EH (cell line): ENCODE measurements at regions not wholly inside any gene's neighbourhood (a gene's known extent, or its start where the extent isn't known, plus 50 kb on each side); places are given as distances from the start of the nearest gene placed in this dataset.

ENCODE experiments used
- DNase-seq: peaks from one replicate; pipeline ENCODE4 v3.0.0-alpha.2; 2015; ENCODE audit warnings: low read depth

DNA sequence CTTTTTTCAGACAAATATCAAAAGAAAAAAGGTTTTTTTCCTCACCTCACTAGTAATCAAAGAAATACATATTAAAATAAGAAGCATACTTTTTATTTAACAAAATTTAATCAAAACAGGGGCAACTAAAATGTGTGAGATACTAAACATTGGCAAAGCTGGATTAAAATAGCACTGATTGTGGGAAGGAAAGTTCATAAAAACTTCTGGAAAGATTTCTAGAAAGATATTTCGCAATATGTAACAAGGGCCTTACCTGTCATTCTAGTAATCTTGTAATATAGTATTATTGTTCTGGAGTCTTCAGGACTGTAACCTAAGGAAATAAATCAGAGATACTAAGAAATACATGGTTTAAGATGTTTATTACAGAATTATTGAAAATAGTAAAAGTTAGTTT lies 482.5 kb downstream of the SUCLA2 start:
- no peak for DNase-seq

DNA sequence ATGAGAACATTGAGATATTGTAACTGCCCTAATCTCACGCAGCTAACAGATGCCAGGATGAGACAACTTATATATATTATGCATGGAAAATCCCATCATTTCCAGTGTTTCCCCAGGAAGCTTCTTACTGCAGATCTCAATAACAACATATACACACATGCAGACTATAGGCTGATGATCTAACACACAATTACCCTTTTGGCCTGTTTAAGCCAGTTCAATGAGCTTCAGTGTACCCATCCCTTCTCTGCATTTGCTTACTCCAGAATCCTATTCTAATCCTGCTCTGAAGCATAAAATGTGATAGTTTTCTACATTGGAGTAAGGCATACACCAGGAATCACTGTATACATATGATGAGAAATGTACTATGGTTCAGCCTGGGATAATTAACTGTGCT lies 489.4 kb downstream of the SUCLA2 start:
- no peak for DNase-seq

DNA sequence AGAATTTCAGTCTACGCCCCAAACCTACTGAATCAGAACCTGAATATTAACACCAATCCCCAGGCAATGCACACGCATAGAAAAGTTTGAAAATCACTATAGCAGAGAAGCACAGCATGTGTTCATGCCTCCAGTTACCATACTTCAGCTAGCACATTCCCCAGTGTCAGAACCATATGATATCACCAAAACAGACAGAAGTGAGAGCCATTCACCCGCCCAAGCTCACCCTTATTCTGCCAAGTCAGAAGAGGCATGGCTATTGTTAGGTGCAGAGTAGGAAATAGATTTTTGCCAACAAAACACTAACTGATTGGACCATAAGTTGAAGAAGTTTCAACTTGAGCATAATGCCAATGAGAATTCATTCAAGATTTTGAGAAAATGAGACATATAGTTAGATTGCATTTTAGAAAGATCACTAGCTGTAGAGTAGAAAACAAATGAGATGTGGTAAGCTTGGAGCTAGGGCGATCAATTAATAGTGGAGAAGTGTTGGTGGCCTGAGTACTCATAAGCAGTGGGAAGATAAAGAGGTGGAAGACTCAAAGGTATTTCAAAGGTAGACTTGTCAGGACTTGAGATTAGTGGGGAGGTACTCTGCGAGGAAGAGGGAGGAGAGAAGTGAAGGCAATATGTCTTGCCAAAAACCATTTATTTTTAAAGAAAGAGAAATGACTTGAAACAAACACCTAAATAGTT lies 492.4 kb downstream of the SUCLA2 start:
- DNase-seq, result no peak

DNA sequence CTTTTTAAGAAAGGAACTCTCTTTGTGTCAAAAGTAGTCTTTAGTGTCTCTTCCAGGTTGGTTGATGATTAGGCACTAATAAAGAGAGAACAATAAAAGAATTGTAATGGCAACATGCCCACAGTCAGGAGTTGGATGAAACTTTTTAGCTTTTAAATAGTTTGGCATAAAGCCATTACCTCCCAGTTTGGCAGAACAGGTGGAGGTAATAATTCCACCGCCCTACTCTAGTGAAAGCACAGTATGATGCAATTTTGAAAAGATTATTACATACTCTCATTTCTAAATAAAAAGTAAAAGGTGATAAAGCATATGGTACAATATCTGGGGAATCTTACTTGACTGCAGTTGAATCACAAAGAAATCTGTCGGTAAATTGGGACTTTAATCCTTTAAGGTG lies 497.6 kb downstream of the SUCLA2 start:
- DNase-seq, result no peak

DNA sequence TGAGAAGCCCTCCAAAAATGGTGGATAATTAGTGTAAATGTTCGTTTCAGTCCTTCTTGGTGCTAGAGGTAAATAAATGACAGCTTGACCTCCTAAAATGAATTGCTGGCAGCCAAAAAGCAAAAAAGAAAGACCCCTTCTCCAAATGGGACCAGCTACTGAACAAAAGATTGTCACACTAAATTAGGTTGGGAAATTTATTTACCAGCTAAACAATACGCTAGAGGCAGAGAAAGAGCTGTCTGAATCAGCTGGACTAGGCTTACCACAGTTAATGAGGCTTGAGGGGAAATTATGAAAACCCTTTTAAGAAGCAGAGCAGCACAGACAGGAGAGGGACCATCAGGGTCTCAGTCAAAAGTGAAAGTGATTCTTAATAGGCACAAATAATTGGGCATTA lies 498.9 kb downstream of the SUCLA2 start:
- DNase-seq, result no peak

DNA sequence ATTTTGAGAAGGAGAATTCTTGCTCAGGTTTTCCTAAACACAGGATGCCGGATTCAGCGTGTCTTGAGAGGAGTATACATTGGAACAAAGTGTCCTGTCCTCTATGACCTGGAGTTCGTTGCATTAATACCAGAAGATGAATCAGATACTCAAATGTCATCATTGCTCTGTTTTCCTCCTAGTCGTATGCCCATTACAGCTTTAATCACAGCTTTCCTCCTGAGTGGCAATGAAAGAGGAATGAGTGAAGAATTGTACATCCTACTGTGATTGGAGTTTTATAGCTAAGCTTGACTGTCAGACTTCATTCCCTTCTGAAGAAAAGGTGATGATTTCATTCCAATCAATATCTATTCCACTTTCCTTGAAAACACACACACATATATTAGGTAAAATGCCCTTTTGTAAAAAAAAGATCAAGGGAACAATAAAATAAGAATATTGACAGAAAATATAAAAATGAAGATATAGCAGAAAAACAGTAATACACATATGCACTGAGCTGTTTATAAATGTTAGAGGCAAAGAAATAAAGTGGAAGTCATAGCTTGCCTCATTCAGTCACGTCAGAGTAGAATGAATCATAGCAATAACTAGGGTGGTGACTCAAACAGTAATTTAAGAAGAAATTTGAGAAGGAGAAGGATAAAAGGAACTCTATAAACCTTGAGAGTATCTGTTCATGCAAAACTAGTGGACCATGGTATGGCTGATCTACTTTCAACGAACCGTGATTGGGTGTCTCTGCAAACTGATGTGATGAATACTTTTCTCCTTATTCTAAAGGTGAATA lies 501.5 kb downstream of the SUCLA2 start:
- peak; percentile 89 for DNase-seq

DNA sequence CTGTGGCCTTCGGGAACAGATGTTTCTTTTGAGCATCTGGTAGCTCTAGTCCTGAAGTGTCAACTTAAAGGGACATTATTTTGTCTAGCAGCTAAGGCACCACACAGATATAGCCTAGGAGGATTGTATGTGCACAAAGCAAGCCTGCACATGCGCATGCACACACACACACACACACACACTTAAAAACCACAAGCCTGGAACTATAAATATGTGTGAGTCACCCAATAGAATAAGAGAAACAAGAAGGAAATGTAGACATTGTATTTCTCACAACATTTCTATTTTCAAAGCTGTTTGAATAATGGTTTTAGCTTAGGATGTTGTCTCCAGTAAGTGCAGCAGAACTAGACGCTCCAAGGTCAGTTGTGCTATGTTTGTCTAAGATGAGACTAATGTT lies 516.5 kb downstream of the SUCLA2 start:
- peak; percentile 85 for DNase-seq

DNA sequence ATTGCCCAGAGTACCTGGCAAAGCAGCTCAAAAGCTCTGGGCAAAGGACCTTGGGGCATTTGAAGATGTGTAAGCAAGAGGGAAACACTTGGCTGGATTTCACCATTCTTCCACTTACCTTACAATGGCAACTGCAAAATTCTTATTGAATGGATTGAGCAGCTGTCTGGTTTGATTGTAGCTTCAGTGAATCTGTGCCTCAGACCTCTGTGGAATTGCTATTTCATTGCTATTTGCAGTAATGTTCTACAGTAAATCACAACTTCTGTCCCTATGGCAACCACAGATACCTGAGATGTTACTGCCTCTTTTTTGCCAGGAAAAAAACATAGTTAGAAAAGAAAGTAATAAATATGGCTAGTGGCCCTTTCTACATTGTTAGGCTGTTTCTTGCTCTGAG lies 519.5 kb downstream of the SUCLA2 start:
- DNase-seq, result peak; percentile 30

DNA sequence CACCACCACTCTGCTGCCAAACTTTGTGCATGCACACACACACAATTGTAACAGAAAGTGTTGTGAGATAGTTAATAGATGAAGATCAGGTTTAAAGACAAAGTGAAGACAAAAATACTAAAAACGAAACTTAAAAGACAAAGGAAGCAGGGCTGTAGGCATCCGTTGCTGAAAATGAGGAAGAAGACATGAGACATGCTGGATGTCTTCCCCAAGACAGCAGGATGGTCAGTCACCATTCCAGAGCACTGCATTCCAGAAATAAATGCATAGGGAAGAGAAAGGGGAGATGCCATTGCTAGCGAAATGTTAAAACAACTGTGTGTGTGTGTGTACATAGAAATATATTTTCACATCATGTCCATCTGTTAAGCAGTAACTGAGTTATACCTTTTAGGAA lies 520.1 kb downstream of the SUCLA2 start:
- peak; percentile 59 for DNase-seq

DNA sequence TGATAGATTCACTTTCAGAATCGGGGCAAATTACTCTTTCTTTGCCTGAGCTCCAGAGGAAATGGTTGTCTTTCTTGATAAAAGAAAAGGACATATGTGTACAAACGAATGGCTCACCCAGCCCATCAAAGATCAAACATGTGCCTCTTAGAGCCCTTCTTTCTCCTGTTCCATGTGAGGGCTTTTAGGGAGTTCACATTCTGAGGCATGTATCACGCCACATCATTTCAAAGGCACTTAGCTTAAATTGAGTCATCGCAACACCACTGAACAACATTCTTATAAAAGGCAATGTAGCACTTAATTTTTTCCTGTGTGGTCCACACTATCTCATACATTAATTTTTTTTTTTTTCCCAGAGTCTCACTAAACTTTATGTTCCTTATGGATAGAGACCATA lies 521.0 kb downstream of the SUCLA2 start:
- peak; percentile 95 for DNase-seq

DNA sequence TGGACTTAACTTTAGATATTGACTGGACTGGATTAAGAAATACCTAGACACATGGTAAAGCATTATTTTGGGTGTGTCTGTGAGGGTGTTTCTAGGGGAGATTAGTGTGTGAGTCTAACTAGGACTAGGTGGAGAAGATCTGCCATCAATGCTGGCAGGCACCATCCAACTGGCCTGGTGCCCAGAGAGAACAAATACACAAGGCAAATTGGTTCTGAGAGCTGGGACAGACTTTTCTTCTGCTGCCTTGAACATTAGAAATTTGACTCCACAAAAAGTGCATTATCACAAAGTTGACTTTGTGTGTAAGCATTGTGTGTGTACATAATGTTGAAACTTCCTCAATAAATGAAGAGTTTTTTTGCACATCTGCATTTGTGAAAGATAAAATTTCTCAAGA lies 522.1 kb downstream of the SUCLA2 start:
- peak; percentile 18 for DNase-seq

DNA sequence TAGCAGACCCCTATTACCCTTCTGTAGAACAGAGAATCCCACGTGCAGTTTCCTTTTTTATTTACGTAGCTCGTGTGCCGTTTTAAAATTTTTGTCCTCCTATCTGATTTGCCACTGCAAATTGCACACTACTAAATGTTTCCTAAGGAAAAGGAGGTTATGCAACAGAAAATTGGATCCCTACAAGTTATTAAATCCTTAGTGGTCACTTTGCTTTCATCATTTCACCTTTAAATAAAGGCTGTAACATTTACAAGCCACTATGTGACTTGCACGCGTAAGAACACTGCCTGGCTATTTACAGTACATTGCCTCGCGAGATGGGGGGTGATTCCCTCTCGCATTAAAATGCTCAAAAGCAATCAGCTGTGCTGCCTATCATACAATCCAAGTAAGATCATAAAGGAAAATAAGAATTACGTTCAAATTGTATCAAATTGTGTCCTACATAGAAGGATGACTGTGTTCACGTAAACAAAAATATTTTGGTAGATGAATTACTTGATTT lies 525.6 kb downstream of the SUCLA2 start:
- no peak for DNase-seq

DNA sequence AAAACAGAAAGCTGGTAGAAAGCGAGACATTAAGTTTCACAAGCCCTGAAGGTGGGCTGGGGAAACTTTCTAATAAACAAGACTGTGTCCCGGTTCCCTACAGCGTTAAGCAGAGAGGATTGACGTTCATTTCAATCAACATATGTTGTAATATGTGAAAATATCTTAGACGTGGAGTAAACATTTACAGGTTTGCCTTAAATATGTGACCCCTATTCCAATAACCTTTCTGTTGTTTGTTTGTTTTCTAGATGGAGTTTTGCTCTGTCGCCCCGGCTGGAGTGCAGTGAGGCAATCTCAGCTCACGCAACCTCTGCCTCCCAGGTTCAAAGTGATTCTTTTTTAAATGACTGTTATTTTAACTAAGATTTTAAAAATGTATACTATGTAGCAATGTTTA lies 526.2 kb downstream of the SUCLA2 start:
- DNase-seq, result no peak

DNA sequence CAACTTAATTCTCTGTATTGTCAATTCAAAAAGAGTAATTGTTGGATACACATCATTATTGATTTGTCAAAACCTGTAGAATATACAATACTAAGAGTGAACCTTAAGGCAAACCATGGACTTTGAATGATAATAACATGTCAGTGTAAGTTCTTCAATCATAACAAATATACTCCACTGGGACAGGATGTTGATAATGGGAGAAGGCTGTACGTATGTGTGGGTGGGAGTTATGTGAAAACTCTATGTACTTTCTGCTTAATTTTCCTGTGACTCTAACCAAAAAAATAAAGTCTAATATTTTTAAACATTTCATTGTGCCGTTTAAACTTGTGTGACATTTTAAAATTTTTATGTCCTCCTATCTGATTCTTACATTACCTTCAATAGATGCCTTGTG lies 526.7 kb downstream of the SUCLA2 start:
- DNase-seq, result no peak

DNA sequence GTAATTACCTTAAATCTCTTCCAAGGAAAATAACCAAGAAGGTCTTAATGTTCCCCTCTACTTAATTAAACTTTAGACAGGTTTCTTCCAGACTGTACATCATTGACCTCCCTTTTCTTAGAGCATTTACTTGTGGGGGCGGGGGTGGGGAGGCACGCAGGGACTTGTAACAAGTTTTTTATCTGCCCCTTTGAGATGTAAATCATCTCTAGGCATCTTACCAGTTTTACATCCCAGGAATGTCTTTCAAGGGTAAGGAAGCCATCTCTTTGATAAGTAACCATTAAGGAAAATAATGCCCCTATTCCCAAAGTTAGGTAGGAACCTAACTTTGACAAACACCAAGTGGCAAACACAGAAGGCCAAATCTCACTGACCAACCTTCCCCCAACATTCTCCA lies 528.6 kb downstream of the SUCLA2 start:
- no peak for DNase-seq

DNA sequence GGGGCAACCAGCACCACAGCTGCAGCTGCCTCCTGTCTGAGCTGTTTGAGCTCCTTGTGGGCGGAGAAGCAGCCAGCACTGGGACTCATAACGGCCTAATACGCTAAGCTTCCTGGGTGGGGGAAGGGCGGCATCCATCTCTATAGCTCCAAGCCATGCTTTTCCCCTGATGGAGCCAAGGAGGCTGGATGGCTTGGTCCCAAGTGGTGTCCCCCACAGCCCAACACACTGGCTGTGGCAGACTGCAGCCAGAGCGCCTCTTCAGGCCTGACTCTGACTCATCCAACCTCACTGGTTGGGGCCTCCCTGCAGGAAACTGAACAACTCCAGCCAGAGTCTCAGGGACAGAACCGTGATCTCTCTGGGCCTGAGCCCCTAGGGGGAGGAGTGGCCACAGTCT lies 537.3 kb downstream of the SUCLA2 start:
- DNase-seq, result peak; percentile 90

DNA sequence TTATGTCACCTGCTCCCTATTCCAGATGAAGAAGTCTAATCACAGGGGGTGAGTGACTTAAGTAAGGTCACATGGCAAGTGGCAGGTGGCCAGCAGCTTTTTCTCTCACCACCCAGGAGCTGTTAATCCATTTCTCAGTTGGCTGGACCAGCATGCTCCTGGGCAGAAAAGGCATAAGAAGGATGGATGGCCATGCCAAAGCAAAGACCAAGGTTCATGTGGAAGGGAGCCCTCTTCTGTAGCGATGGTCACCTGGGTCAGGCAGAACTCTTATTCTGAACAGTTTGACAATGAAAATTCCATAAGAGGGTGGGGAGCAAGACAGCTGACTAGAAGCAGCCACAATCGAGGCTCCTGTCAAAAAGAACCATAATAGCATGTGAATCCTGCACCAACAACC lies 538.1 kb downstream of the SUCLA2 start:
- DNase-seq, result no peak

DNA sequence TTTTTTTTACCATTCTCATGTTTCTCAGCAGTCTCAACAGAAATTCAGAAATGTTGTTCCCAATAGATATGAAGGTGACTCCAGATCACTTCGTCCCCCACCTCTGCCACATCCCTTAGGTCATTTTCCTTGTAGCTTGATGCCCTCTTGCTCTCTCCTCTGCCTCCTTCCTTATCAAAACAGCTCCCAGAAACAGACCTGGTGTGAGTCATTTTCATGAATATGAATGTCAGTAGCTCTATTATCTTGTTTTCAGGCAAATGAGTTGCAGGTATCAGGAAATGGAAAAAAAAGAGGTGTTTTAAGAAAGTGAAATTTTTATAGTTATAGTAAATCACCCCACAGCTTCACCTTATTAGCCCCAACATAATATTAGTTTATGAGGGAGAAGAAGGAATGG lies 539.3 kb downstream of the SUCLA2 start:
- DNase-seq, result no peak

DNA sequence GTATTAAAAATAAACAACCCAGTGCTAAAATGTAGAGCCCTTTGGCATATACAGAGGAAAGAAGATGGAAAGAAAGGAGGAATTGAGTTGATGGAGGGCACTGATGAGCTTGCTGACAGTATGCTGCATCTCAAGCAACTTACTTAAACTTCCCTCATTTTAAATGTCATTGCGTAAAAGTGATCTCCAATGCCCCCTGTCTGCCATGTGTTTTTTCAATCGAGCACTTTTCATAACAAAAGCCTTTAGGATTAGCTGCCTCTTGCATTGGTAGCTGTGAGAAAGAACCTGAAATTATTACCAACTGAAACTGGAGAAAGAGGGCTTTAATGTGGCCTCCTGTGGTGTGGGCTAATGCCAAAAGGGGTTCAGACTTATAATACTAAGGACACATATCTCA lies 541.6 kb downstream of the SUCLA2 start:
- DNase-seq, result peak; percentile 52

DNA sequence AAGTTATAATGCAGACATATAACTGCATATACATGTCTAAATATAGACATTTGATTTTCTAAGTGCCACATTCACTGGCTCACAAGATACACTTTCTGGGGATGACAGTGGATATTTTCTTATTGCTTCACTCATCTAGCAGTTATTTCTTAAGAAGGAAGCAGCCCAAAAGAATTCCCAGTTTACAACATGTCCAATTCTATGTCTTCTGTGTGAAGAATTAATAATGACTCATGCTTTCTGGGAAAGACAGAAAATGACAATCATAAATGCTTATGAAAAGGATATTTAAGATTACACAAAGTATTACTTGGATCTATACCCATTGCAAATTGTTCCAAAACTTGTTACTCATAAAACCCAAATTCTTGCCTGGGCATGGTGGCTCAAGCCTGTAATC lies 543.4 kb downstream of the SUCLA2 start:
- peak; percentile 84 for DNase-seq

DNA sequence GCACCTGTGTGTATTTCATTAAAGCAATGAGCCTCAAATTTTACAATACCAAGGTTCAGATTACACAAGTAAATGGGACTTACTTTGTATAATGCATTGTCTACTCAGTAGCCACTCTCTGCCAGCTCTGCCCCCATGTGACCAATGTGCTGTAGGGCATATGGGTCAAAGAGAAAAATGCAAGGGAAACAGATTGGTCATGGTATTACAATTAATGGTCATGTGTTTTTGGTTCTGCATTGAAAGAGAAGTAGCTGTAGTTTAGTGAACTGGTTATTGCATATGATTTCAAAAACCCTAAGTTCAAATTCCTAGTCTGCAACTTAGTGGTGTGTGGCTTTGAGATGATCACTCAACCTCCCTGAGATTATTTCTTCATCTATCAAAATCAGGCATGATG lies 545.4 kb downstream of the SUCLA2 start:
- DNase-seq, result peak; percentile 41

DNA sequence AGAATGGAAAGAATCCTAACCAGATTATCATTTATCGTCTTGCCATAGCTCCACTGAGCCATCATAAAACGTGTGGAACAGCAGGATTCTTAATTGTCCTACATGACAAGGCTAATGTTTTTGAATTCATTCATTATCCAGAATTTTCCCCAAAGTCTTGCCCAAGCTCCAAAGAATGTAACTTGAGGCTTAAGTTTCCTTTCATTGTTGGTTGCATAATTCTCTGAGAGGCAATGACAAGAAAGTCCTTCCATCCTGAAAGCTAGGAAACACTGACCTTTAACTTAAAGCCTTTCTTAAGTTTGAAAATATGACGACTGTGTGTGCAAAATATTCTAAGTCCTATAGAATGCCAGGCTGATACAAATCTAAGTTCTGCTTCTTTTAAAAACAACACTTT lies 546.1 kb downstream of the SUCLA2 start:
- DNase-seq, result peak; percentile 62

DNA sequence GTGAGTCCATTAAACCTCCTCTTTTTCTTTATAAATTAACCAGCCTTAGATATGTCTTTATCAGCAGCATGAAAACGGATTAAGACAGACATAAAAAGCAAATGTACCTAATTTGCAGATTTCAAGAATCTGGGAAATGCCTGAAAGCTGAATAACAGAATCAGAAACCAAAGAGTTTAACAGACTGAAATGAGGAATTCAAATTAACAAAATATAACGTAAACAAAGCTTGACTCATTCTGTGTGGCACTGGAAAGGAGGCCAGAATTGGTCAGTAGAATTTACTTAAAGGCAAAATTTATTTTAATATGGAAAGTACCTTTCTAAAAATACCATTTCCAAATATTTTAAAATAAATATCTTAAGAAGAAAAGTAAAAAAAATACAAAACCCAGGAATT lies 540.6 kb upstream of the HTR2A start:
- peak; percentile 88 for DNase-seq
